ENCODE measurements at regions not wholly inside any gene's neighbourhood (a gene's known extent, or its start where the extent isn't known, plus 50 kb on each side); places are given as distances from the start of the nearest gene placed in this dataset.
A peak's percentile ranks its signal among the peaks of the same experiment; 100 is the strongest.

DNA sequence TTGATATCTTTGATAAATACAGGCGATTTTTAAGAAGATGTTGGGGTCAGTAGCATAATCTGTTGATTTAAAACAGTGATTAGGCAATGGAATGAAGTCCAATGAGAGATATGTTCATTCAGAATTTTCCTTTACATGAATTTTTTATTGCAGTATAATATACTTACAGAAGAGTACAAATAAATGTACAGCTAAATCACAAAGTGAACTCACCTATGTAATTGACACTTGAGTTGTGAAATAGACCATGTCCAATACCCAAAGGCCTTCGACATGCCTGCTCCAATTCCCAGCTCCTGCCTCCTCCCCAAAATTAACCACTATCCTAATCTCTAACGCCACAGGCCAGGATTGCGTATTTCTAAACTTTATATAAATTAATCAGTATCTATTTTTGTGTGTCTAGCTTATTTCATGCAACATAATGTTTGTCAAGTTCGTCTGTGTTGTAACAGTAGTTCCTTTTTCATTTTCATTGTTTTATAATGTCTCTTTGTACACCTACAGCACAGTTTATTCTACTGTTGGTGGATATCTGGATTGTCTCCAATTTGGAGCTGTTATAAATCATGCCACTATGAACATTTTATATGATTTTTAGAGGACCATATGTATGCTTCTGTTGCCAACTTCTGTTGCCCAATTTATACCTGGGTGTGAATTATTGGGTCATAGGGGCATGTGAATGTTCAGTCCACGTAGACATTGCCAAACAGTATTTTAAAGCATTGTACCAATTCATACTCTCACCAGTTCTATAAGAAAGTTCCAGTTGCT, 208.3 kb downstream of the TLE1 start:
- DNase-seq = no peak

DNA sequence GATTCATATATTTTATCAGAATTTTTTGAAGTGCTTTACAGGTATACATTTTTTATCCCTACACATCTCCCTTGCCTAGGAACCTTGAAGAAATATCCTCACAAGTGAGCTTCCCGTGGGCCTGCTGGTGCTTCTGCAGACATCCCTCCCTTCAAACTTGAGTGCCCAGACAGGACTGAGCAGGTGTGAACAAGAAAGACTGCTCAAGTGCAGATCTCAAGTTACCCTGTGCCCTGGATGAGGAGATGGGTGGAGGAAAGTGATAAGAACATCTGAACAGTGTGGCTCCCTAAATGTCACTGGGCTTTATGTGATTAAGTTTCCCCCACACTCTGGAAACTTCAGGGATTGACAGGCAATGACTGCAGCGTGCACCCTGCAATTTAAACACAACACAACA, 209.8 kb downstream of the TLE1 start:
- DNase-seq = no peak

DNA sequence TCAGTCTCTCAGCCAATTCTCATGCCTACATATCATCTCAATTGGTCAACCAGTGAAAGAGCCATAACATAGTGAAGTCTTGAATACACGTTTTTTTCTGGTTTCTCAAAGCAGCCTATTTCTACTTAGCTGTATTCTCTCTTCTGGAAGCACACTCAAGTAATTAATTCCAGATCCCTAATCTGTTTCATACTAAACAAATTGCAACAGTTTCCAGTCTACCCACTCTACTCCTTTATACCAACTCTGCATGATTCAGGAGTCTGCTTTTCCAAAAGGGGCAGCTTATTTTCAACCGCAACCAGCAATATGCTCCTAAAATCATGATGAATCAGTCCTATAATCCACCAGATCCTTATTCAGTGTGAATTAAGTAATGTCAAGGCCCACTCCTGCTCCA, 211.7 kb downstream of the TLE1 start:
- DNase-seq = no peak

DNA sequence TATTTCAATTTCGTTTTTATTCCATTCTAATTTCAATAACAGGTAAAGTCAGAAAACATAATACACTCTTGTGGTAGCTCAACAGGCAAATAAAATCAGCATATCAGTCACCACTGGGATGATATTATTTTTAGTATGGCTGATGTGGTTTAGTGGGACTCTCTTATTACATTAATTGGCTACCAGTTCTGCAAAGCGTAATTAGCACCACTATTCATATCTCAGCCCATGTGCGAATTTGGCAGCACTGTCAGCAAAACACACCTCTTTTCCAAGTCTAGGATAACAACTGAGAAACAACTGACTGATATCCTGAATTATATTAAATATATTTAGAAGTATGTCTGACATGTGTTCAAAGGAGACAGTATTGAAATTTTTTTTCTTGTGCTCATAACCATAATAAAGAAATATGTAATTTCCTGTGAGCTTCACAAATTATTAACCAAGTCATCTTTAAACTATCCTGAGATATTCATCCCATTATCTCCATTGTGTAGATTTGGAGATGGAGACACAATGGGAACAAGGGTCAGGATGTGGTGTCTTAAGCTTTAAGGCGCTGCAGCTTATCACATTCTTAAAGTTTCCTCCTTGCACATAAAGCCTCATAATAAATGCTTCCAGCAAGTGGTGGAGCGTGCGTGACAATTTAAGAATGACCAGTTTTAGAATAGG, 212.4 kb downstream of the TLE1 start:
- no peak for DNase-seq

DNA sequence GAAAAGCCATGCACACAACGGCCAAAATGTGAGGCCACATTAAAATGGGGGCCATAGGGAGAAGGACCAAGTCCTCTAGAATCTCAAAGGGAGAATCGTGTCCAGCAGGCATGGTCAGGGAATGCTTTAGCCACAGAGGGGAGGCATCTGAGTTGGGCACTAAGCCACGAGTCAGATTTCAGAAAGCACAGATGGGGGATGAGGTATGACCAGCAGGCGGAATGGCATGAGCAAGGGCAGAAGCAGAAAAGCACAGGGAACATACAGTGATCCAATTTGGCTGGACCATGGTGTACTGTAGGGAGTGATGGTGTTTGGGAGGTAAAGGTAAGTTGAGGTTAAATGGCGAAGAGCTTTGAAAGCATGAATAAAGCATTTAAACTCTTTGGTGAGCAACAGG, 214.6 kb downstream of the TLE1 start:
- no peak for DNase-seq

DNA sequence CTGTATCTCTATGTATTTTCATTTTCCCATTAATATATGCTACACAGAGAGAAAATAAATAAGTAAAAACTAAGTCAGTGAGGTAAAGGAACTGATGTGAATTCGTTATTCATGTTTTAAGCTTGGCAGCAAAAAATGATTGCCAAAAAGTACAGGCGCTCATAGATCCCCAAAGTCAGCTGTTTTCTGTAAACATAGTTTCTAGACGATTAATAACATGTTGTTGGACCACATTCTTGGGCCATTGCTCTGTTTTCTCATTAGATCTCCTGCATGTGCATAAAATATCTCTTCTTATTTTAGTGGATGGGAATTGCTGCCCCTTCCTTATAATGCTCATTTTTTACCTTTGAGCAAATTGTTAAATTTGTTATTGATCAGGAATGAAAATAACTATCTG, 215.2 kb downstream of the TLE1 start:
- no peak for DNase-seq

DNA sequence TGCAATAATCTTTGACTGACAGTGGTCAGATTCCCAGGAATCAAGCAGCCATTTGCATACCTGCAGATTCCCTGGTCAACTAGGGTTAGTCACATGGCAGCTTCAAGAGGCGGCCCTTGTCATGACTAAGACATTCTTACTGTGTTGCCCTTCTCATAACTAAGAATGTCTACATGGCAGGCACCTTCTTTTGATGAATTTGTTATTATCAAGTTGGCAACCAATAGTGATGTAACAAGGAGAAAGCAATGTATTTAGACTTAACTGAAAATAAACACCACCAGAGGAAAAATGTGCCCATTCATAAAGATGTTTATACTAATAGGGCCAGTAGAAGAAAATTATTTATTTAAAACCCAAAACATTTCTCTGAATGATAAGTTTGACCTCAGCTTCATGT, 215.6 kb downstream of the TLE1 start:
- DNase-seq = no peak

DNA sequence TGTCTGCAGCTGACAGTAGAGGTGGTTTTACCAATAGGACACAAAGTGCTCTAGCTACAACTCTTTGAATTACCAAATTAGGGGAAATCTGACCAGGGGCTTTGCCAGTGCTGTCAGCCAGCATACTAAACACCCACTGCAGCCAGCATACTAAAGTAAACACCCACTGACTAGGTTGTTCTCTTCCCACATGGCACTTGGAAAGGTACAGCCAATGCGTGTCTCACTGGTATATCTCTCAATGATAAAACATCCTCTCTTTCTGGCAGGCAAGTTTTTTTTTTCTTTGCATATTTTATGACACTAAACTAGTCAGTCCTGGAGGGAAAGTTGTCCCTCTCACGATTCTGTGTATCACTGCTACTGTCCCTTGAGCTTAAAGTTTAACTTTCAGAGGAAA, 216.1 kb downstream of the TLE1 start:
- no peak for DNase-seq

DNA sequence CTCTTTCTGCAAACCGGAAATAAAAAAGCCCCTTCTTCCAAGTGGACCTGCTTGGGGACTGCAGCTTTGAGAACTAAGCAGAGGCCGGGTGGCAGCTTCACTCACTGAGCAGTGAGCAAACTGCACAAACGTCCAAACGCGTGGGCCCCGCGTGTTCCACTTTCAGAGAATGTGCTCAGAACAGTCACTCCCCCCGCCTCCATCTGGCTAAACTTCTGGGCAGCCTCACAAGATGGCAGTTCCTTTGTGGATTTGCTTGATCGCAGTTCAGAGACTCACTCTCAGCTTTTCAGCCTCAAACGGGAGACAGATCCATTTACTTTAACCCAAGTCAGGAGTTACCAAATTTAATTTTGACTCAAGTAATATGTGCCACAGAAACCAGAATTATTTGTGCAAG, 216.6 kb downstream of the TLE1 start:
- no peak for DNase-seq

DNA sequence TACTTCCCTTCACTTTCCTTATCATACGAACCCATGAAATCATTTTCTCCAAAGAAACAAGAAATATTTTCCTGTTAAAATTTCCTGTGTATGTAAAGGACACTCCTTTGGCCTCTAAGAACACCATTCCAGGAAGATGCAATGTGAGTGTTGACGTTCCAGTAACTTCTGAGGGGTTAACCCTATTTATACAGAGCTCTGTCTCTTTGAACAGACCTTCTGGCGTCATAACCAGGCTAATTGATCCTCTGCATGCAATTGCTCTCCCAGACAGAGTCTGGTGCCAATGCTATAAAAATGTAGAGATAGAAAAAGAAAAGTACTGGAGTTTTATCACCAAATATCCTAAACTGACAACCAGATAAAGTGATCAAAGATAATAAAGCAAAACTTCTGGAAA, 218.5 kb downstream of the TLE1 start:
- DNase-seq = no peak

DNA sequence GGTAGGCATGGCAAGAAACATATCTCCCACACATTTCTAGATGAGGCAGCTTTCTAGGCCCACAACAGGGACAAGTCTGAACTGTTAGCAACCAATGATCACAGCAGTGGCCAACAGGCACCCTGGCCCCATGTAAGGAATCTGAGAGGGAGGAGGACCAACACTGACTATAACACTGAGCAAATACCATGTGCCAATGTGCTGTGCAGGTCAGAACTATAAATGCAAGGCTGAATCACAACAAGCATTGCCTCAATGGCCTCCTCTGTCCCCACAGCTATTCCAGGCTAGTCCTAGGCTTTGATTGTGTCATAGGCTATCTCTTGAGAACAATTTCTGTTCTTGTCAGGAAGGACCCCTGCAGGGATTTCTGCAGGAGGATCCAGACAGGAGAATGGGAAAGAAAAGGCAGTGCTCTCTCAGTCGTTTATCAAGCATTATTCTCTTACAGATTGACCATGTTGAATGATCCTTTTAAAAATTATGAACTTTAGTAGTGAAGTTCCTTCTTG, 221.2 kb downstream of the TLE1 start:
- no peak for DNase-seq

DNA sequence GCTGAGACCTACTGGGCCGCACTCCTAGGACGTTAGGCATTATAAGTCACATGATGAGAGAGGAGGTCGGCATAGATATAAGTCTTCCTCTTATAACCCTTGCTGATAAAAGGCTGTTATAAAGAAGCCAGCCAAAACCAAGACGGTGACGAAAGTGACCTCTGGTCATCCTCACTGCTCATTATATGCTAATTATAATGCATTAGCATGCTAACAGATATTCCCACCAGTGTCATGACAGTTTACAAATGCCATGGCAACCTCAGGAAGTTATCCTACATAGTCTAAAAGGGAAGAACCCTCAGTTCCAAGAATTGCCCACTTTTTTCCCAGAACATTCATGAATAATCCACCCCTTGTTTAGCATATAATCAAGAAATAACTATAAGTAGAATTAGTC, 222.4 kb downstream of the TLE1 start:
- no peak for DNase-seq

DNA sequence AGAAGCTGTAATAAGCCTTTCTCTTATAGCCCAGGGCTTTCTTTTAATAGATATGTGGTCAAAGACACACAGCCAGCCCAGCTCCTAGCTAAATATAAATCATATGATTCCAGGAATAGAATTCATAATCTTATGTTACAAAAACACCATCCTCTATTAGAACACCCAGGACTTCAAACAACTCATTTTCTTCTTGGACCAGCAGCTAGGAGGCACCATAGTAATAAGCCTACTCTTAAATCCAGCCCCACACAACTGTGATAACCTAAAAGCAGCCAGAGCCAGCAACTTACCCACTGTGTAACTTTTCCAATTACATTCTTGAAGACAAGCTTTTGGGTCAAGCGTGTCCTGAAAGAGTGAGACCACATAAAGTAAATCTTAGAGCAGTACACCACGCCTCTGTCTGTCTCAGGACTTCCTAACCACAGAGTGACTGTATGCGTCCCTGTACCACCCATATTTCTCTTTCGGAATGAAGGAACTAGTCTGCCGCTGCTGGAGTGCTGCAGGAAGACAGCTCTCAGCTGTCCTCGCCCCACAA, 223.8 kb downstream of the TLE1 start:
- no peak for DNase-seq

DNA sequence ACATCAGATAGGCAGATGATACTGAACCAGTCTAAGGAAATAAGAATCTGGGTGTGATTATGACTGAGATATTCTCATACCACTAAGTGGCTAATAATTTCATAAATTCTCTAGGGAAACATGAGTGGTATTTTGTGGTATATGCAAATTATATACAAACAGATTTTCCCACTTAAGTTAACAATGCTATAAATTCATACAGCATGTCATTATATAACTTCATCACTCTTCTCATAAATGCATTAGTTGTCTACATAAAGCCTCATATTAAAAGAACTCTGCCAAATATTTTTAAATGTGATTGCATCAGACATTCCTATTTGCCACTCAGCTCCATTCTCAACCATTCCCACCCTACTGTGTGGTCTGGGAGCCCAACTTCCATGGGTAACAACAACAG, 226.5 kb downstream of the TLE1 start:
- no peak for DNase-seq

DNA sequence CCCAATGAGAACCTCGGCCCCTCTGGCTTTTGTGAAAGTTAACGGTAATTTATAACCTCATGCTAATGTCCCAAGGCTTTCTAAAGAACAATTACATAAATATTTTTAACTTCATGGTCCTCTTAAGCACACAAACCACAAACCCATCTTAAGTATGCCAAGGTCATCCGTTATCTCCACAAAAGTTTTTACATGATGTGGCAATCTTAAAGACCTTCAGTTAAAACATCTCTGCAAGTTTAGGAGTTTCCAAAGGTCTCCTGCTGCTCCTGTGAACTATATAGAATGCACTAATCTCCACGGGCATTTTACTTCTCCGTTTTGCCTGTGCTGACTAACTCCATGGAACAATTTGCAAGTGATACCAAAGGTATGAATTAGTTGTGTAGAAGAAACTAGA, 228.2 kb downstream of the TLE1 start:
- DNase-seq = no peak

DNA sequence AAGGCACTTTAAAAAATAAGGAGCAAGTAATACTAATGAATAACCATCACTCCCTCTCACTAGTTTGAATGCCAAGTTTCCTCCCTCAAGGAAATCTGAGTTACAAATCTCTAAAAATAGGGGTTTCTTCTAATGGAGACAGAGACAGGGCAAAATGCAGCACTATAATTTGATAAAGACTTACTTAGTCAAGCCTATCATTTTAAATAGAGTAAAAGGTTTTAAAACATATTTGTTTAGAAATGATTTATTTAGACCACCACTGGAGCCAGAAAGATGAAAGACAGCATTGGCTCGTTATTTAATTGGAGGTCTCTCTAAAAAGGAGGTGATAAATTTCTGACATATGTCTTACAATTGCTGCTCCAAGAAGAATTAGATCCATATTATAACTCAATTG, 228.7 kb downstream of the TLE1 start:
- no peak for DNase-seq

DNA sequence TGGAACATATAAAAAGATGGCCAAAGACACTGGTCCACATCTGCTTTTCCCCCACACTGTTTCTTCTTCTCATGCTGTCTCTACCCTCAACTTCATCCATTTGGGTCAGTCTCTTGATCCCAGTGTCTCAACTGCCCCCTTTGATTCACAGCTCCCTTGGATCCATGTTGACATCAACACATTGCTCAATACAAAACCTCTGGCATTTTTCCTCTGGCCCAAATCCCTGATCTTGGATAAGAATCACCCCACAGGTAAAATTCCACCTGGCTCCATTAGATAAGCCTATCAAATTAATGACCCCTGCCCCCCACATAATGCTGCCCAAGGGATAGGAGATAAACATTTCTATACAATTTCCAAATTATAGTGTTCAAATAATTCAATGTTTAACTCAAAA, 229.8 kb downstream of the TLE1 start:
- DNase-seq = no peak

DNA sequence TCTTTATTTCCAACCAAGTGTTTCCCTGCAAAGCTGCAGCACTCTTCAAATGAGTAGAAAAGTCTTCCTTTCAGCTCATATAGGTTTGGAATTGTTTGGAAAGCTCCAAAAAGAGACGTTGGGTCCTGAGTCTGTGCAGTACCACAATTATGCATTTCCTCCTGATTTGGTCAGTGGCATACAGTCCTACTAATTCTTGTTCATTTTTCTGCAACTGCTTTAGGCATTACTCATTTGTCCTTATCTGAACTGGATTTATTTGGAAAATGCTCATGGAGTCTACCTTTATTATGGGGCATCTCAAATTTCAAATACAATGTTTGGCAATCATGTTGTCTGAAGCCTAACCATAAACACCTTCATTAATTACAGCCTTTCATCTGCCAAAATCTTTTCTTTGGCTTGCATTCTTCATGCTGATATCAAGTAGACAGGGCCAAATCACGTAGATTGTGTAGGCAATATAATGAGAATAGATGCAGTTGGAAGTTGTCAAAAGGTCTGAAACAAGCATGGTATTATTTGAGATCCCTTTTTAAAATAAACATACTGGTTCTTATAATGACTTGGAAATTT, 232.8 kb downstream of the TLE1 start:
- DNase-seq = peak; percentile 35

DNA sequence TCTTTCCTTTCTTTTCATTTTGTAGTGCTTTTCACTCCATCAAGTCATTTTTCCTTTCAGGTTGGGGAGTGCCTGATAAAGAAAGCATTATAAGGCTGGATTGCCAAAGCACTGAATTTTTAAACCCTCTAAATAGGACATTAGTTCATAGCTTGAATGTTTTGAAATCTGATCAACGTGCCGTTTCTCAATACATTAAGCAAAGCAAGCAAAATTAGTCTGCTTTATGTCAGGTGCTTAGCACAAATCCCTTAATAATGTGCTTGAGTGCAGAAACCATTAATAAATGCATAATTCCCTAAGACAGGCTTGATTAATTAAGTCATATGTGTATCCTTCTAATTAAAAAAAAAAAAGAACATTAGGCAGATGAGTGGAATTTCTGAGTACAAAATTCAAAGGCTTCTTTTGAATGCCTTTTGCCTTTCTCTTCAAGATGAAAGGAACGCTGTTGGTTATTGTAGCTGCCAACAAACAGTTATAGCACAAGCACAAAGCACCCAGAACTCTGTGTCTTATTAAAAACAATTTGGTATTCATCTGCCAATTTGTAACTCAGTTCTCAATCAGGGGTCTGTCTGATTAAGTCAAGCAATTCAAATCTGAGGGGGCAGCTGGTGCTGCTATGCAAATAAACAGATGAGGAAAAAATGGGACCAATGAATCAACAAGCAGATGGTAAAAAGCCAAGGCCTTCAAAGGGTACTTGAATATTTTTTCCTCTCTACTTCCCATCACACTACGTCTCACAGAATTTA, 233.7 kb downstream of the TLE1 start:
- DNase-seq = no peak

DNA sequence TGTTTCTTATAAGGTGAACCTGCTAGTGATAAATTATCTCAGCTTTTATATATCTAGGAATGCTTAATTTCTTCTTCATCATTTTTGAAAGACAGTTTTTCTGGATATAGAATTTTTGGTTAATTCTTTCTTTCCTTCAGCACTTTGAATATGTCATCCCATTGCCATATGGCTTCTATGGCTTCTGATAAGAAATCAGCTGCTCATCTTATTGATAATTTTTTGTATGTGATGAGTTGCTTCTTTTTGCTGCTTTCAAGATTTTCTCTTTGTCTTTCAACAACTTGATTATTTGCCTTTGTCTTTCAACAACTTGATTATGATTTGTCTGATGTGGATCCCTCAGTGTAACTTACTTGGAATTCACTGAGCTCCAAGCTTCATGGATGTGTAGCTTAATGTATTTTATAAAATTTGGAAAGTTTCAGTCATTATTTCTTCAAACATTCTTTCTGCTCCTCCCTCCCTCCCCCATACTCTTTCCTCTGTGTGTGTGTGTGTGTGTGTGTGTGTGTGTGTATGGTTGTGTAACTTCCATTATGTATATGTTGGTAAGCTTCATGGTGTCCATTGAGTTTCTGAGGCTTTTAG, 243.9 kb downstream of the TLE1 start:
- no peak for DNase-seq

DNA sequence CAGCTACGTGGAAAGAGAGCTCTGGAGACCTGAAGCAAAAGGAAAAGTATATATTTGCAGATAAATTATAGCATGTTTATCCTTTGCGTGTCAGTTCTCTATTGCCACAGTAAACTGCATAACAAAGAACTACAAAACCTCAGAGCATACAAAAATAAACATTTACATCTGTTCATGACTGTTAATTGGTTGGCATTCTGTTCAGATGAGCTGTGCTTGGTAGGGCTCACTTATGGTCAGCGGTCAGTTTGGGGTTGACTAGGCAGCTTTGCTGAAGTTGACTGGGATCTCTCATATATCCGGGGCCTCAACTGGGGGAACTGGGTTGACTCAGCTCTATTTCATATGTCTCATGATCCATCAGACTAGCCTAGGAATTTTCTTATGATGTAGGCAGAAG, 257.7 kb downstream of the TLE1 start:
- no peak for DNase-seq

DNA sequence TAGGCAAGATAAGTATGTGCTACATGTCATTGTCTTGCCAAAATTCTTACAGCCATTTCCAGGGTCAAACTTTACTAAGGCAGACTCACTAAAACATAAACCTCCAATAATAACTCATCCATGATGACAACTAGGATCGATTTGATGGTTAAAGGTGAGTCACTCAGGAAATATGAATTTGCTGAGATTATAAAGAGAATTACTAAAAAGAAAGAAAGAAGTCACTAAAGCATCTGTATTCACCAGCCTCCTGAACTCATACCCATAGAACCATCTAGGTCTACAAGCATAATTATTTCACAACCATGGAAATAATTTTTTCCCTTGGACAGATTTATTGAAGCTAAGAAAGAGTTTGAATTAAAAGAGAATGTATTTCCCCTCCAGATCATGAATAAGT, 258.6 kb downstream of the TLE1 start:
- DNase-seq = no peak

DNA sequence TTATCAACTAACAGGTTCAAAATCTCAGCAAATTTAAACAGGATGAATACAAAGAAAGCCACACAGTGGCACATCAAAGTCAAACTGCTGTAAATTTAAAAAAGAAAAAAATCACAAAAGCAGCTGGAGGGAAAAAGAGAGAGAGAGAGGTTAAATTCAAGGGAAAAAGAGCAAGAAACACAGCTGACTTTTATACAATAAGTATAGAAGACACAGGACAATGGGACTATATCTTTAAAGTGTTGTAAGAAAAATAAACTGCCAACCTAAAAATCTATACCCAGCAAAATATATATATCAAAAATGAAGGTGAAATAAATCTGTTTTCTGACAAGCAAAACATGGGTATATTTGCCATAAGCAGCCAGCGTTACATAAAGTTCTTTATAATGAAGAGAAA, 261.5 kb downstream of the TLE1 start:
- DNase-seq = no peak
